C4-2B (cell line): ENCODE measurements at regions not wholly inside any gene's neighbourhood (a gene's known extent, or its start where the extent isn't known, plus 50 kb on each side); places are given as distances from the start of the nearest gene placed in this dataset.
A peak's percentile ranks its signal among the peaks of the same experiment; 100 is the strongest.
"Not testable (repeated sequence)": the region's sequence is repeated elsewhere in the genome, so short reads cannot be mapped to it uniquely, and the experiment has no call there.

Experiments
- H3K27ac ChIP-seq: fragments of 450-650 bp; 2 replicates; pipeline ENCODE4 v1.5.1; 2017
- CTCF ChIP-seq: fragments of 450-650 bp; conservative IDR thresholded peaks from 2 replicates; pipeline ENCODE4 v1.5.1; 2017; ENCODE audit warnings: mild to moderate bottlenecking
- ZFX ChIP-seq: fragments of 450-650 bp; IDR thresholded peaks from 2 replicates; pipeline ENCODE4 v1.6.1; 2017

DNA sequence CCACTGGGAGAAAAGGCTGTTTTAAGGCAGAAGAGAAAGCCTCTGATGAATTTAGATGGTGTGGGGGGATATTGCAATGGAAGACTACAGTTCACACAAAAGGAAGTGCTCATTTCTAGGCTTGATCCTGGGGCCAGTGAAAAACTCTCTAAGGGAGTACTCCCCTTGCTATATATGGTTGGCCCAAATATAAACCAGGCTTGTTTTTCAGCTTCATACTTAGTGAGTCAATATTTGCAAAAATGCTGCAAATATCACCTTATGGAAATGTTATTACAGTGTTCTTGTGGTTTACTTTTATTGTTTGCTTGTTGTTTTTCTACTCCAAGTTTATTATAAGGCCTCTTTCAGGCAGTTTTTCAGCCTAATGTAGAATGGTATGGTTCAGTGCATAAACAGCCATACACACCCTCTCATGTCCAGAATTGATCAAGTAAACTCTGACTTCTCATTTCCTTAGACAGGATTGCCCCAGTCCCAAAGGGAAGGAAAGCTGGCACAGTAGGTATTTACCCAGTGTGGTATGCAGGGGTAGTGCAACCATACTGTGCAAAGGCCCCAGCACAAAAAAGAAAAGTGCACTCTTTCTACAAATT lies 115.1 kb downstream of the FEM1C start:
- H3K27ac ChIP-seq, result peak overlapping the region; percentile 71; the same call in 1 of the 2 replicates
- TF ChIP-seq CTCF, result no peak; the same call in 1 of the 2 replicates

GRCh38 chr5:115428676-115429075 lies 115.9 kb downstream of the FEM1C start:
- peak overlapping the region; percentile 71 for H3K27ac ChIP-seq
- no peak for TF ChIP-seq ZFX
- TF ChIP-seq CTCF, result no peak

DNA sequence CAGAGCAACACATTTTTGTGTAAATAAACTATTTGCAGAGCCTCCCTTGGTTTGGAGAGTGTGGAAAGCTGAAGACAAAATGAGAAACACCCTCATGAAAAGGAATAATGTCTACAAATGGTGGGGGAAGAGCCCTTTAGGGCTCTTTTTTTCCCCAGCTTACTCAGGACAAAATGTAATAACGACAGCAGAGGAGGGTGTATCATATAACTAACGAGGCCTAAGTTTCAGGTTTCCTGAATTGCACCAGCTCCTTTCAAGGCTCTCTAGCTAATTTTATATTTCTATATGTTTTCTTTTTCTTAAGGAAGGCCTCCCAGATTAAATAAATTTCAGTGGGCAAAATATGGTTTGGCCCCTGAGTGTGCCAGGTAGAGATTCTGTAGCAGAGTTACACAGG lies 116.3 kb downstream of the FEM1C start:
- peak overlapping the region; percentile 71 for H3K27ac ChIP-seq
- TF ChIP-seq CTCF, result no peak
- TF ChIP-seq ZFX, result no peak

- no peak overlapping the region for H3K27ac ChIP-seq
- TF ChIP-seq ZFX (no peak), CTCF (no peak)
Measured at GRCh38 chr5:115424446-115424845, 120.1 kb downstream of the FEM1C start.

GRCh38 chr5:115424030-115424429 lies 120.5 kb downstream of the FEM1C start:
- no peak overlapping the region for H3K27ac ChIP-seq
- TF ChIP-seq ZFX, result no peak
- TF ChIP-seq CTCF, result no peak

DNA sequence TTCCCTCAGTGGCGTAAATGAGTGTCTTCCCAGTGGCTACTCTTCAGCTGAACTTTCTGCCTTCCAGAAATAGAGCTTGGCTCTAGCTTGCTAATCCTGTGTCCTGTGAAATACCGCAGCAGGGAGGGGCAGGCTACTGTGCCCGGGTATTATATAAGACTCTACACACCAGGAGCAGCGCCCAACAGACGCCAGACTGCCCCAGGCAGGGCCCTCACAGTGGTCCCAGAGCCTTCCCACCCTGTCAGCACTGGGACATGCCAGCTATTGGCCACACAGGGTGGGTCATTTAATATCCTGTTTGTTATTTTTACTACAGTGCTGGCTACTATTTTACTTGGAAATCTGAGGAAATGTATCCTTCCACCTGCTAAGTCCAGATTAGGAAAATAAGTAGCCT lies 121.0 kb downstream of the FEM1C start:
- no peak for TF ChIP-seq ZFX
- no peak for TF ChIP-seq CTCF
- H3K27ac ChIP-seq, result no peak overlapping the region

GRCh38 chr5:115423051-115423450 lies 121.5 kb downstream of the FEM1C start:
- H3K27ac ChIP-seq, result no peak overlapping the region
- TF ChIP-seq CTCF (no peak), ZFX (no peak)

GRCh38 chr5:115420812-115421211 lies 123.8 kb downstream of the FEM1C start:
- H3K27ac ChIP-seq, result not testable (repeated sequence)
